GM23338 (cell line): ENCODE measurements at regions not wholly inside any gene's neighbourhood (a gene's known extent, or its start where the extent isn't known, plus 50 kb on each side); places are given as distances from the start of the nearest gene placed in this dataset.

Source experiments
- CREB1 ChIP-seq: fragments of 250-450 bp; sonication (Bioruptor Pico); IDR thresholded peaks from 2 replicates; pipeline ENCODE4 v1.5.0; 2020; ENCODE audit warnings: low read depth, mild to moderate bottlenecking, moderate library complexity
- CTCF ChIP-seq, 2 experiments: fragments of 200-600 bp in 1 of 2; sonication (generic) in 1 of 2; conservative IDR thresholded peaks; 2 replicates each; pipeline versions ENCODE4 v1.5.1 to v1.6.1; 2016 to 2017; ENCODE audit warnings: antibody characterized with exemption in 2 of 2, low read depth in 2 of 2, mild to moderate bottlenecking in 2 of 2, moderate library complexity in 1 of 2
- EZH2 ChIP-seq: fragments of 200-600 bp; sonication (generic); IDR thresholded peaks from one replicate; pipeline ENCODE4 v1.8.0; 2017; ENCODE audit warnings: antibody characterized with exemption, mild to moderate bottlenecking, low read depth; ENCODE audit not compliant: unreplicated experiment
- JUNB ChIP-seq: IDR thresholded peaks from one replicate; pipeline ENCODE4 v1.6.1; 2016; ENCODE audit warnings: antibody characterized with exemption; ENCODE audit not compliant: unreplicated experiment
- NANOG ChIP-seq: IDR thresholded peaks from 2 replicates; pipeline ENCODE4 v1.6.1; 2016; ENCODE audit warnings: antibody characterized with exemption, borderline replicate concordance
- POLR2AphosphoS5 ChIP-seq: IDR thresholded peaks from 2 replicates; pipeline ENCODE4 v1.6.1; 2016; ENCODE audit warnings: antibody characterized with exemption, low read depth
- STAT1 ChIP-seq: IDR thresholded peaks from one replicate; pipeline ENCODE4 v1.6.1; 2016; ENCODE audit warnings: antibody characterized with exemption; ENCODE audit not compliant: unreplicated experiment
- ZNF114 ChIP-seq: fragments of 250-450 bp; sonication (Bioruptor Pico); IDR thresholded peaks from 2 replicates; pipeline ENCODE4 v1.5.0; 2020; ENCODE audit warnings: mild to moderate bottlenecking, moderate library complexity
- ZNF462 ChIP-seq: fragments of 250-450 bp; sonication (Bioruptor Pico); IDR thresholded peaks from 2 replicates; pipeline ENCODE4 v1.5.0; 2020; ENCODE audit warnings: mild to moderate bottlenecking, moderate library complexity

GRCh38 chr10:69709366-69709941 lies 79.4 kb downstream of the FAM241B start (continued):
- TF ChIP-seq ZNF462 (CRISPR knock-in tag): no peak
- TF ChIP-seq STAT1: no peak
- no peak for TF ChIP-seq CREB1 (CRISPR knock-in tag)
- no peak for TF ChIP-seq JUNB
- TF ChIP-seq EZH2: no peak
- TF ChIP-seq ZNF114: no peak
- no peak for TF ChIP-seq CTCF (conservative IDR thresholded peaks at IDR 0.05; ENCODE audit: low read depth in 2 of 2)
- no peak for TF ChIP-seq POLR2AphosphoS5
- no peak for TF ChIP-seq NANOG
